Stomach (tissue), 8 donors: ENCODE measurements at regions not wholly inside any gene's neighbourhood (a gene's known extent, or its start where the extent isn't known, plus 50 kb on each side); places are given as distances from the start of the nearest gene placed in this dataset.
"Not testable (repeated sequence)": the region's sequence is repeated elsewhere in the genome, so short reads cannot be mapped to it uniquely, and the experiment has no call there.

Experiments used
- DNase-seq, 2 donors: peaks; one replicate each; pipeline versions ENCODE4 v3.0.0 to v3.0.0-alpha.2; 2013 to 2019
- H3K27ac ChIP-seq, 5 donors: fragments of 200-600 bp in 4 of 5; sonication (generic) in 4 of 5; one replicate each; pipeline ENCODE4 v1.5.1; 2013 to 2019; ENCODE audit warnings: mild to moderate bottlenecking in 1 of 5, moderate library complexity in 1 of 5
- H3K27me3 ChIP-seq, 3 donors: fragments of 200-600 bp; sonication (generic); one replicate each; pipeline ENCODE4 v1.5.1; 2017 to 2019; ENCODE audit warnings: mixed run types in 1 of 3
- H3K36me3 ChIP-seq, 4 donors: fragments of 200-600 bp; sonication (generic); 1 replicate in 3 of 4; 2 replicates in 1 of 4; pipeline ENCODE4 v1.5.1; 2016 to 2019
- H3K4me1 ChIP-seq, 4 donors: fragments of 200-600 bp; sonication (generic); one replicate each; pipeline ENCODE4 v1.5.1; 2016 to 2019
- H3K4me3 ChIP-seq, 4 donors: fragments of 200-600 bp; sonication (generic) in 3 of 4; one replicate each; pipeline ENCODE4 v1.5.1; 2016 to 2019; ENCODE audit warnings: mild to moderate bottlenecking in 1 of 4
- H3K9me3 ChIP-seq, 4 donors: fragments of 200-600 bp; sonication (generic); one replicate each; pipeline ENCODE4 v1.5.1; 2016 to 2019
- EP300 ChIP-seq: sonication (generic); formaldehyde crosslinking; IDR thresholded peaks from one replicate; pipeline ENCODE4 v1.6.1; 2017; ENCODE audit warnings: antibody characterized with exemption
- POLR2A ChIP-seq, 4 donors: fragments of 450-650 bp; IDR thresholded peaks; one replicate each; pipeline ENCODE4 v1.6.1; 2016; ENCODE audit warnings: antibody characterized with exemption in 4 of 4, control low read depth in 2 of 4, mild to moderate bottlenecking in 1 of 4, moderate library complexity in 1 of 4
- POLR2AphosphoS5 ChIP-seq, 3 donors: sonication (generic); formaldehyde crosslinking; IDR thresholded peaks; one replicate each; pipeline ENCODE4 v1.6.1; 2016; ENCODE audit warnings: antibody characterized with exemption in 3 of 3
- WGBS, 5 donors: extraction: QIAGEN DNeasy Blood & Tissue Kit in 3 of 5; methylation state at CpG; one replicate each; pipeline versions ENCODE4 v1.1.5 to v1.1.7; 2013 to 2018; 5-methylcytosine and 5-hydroxymethylcytosine counted together
- intact Hi-C: fragments of 100-400 bp; cut with DNase I; formaldehyde crosslinking; loops from one replicate; pipeline ENCODE4 v1.15.1; 2023; ENCODE audit warnings: low total_unique reads
- TF ChIP-seq, protein P1 (sequence below), 7 experiments: fragments of 450-650 bp in 4 of 7; fragments of 200-600 bp in 3 of 7; sonication (generic) in 3 of 7; IDR thresholded peaks; one replicate each; pipeline ENCODE4 v1.5.1; 2016 to 2019; ENCODE audit warnings: antibody characterized with exemption in 7 of 7, control low read depth in 2 of 7, mild to moderate bottlenecking in 1 of 7
- donor health status: healthy with polysubstance abuse.
- donor health status: Bipolar disorder and iron deficiency.
- donor health status: healthy.

DNA sequence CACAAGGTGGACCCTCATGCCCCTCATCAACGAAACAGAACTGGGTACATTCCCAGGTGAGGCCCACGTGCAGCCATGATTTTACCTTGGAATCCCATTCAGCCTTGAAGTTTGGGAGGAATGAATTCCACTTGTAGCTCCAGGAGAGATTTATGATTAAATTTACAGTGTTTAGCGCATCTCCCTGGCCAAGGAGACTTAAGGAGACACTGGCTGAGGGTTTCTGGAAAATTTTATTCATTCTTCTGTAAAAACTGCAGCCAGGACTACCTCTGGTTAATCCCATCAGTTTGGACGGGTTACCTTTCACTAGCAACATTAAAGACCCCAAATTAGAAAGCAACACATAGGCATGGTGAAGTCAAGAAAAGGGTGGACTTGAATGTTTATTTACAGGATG, 87.2 kb upstream of the SMURF2 start:
- intact Hi-C loops: no loop called here
- no peak overlapping the region for H3K27ac ChIP-seq
- 91 to 97% (median 96%) methylated on average over 4 of the region's 4 CpGs for WGBS, 5 donors
- no peaks in the 10 kb centered on the region for H3K9me3 ChIP-seq
- DNase-seq: no peak
- H3K4me1 ChIP-seq: no peaks in the 10 kb centered on the region
- TF ChIP-seq POLR2A (IDR thresholded peaks at IDR 0.05): no peak
- no peak for TF ChIP-seq EP300
- no peak for TF ChIP-seq POLR2AphosphoS5 (IDR thresholded peaks at IDR 0.05)
- H3K4me3 ChIP-seq: no peak overlapping the region
- peaks cover 18 to 58% (median 55%) of the 10 kb centered on the region in 4 donors for H3K36me3 ChIP-seq
- no peaks in the 10 kb centered on the region for H3K27me3 ChIP-seq

DNA sequence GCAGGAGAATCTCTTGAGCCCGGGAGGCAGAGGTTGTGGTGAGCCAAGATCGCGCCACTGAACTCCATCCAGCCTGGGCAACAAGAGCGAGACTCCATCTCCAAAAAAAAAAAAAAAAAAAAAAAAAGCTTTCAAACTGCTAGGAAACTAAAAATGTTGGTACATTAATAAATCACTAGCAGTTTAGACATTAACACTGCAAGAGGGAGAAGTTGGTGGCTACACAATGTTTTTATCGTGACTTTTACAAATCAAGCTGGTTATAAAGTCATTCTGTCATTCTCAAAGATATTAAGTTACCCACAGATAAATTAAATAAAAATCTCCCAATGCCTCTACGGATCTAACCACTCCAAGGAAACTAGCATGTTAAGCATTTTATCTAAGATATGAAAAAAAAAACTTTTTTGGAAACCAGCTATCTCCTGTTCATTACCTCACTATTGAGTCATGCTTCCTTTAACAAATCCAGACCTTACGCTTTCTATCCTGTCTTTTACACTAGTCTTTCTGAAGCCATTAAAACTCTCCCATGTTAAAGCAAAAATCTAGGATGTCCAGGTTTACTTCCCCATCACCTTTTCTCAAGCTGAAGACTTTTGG, 85.9 kb upstream of the SMURF2 start:
- no peak for DNase-seq
- H3K27ac ChIP-seq: no peak overlapping the region
- H3K9me3 ChIP-seq: no peaks in the 10 kb centered on the region
- TF ChIP-seq EP300 (no peak), POLR2AphosphoS5 (IDR thresholded peaks at IDR 0.05) (no peak), POLR2A (IDR thresholded peaks at IDR 0.05) (no peak)
- TF ChIP-seq, protein P1, sequence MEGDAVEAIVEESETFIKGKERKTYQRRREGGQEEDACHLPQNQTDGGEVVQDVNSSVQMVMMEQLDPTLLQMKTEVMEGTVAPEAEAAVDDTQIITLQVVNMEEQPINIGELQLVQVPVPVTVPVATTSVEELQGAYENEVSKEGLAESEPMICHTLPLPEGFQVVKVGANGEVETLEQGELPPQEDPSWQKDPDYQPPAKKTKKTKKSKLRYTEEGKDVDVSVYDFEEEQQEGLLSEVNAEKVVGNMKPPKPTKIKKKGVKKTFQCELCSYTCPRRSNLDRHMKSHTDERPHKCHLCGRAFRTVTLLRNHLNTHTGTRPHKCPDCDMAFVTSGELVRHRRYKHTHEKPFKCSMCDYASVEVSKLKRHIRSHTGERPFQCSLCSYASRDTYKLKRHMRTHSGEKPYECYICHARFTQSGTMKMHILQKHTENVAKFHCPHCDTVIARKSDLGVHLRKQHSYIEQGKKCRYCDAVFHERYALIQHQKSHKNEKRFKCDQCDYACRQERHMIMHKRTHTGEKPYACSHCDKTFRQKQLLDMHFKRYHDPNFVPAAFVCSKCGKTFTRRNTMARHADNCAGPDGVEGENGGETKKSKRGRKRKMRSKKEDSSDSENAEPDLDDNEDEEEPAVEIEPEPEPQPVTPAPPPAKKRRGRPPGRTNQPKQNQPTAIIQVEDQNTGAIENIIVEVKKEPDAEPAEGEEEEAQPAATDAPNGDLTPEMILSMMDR (IDR thresholded peaks at IDR 0.05): no peak
- no peaks in the 10 kb centered on the region for H3K27me3 ChIP-seq
- peaks cover 12 to 45% (median 43%) of the 10 kb centered on the region in 4 donors for H3K36me3 ChIP-seq
- intact Hi-C loops: no loop called here
- no peaks in the 10 kb centered on the region for H3K4me1 ChIP-seq
- 86 to 93% (median 90%) methylated on average over 7 of the region's 7 CpGs for WGBS, 5 donors
- H3K4me3 ChIP-seq: no peak overlapping the region

DNA sequence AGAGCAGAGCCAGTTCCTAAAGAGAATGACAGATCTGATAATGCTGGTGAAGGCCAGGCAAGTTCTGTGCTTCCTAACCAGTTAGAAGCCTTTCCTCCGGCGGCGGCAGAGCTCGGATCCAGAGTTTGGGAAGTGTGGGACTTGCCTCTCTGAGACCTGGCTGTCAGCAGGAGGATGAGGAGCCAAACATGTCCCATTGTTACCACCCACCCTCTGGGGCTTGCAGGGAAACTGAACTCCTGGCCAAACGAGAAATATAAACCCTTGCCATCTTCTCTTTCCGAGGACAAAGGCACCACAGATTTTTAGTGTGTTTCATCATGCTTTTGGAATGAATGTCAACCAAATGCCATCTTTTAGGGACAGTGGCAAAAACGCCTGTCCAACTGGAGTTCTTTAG, 80.2 kb upstream of the SMURF2 start:
- no peaks in the 10 kb centered on the region for H3K36me3 ChIP-seq

DNA sequence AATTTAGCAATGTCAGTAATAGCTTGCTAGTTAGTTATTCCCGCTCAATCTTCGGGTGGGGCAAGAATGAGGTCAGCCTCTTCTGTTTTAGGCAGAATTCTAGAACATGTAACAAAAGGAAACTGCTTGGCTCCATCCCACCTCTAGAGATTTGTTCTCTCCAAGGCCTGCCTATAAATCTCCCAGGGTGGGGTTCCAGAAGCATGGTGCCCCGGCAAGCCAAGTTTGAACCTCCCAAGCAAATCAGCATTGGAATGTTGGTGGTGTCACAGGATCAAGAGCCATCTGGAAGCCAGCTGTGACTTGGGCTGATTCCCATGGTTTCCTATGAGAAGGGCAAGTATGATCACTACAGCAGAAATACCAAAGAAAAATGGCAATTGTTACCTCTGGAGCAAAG, 79.8 kb upstream of the SMURF2 start:
- H3K36me3 ChIP-seq, intact Hi-C loops, H3K27me3 ChIP-seq, H3K4me3 ChIP-seq, H3K9me3 ChIP-seq: not testable (repeated sequence)
- 66 to 82% (median 71%) methylated on average over 3 of the region's 3 CpGs for WGBS, 5 donors
- Histone ChIP-seq H3K4me1 (peaks cover 0 to 24% (median 12%) of the 10 kb centered on the region in 4 donors), H3K27ac (peak overlapping the region in 4 of 5 donors; percentile 13 to 68 (median 40))
- DNase-seq: peak in 1 of 2 donors; percentile 62

More for the DNA sequence above, 80.2 kb upstream of the SMURF2 start:
- intact Hi-C loops: no loop called here
- 79 to 88% (median 84%) methylated on average over 7 of the region's 7 CpGs for WGBS, 5 donors
- Histone ChIP-seq H3K4me1 (peaks cover 0 to 24% (median 12%) of the 10 kb centered on the region in 4 donors), H3K27me3 (no peaks in the 10 kb centered on the region), H3K9me3 (no peaks in the 10 kb centered on the region), H3K4me3 (no peak overlapping the region), H3K27ac (peak overlapping the region in 4 of 5 donors; percentile 13 to 68 (median 40))
- TF ChIP-seq POLR2A (IDR thresholded peaks at IDR 0.05): no peak
- TF ChIP-seq, protein P1 (IDR thresholded peaks at IDR 0.05): no peak
- no peak for TF ChIP-seq POLR2AphosphoS5 (IDR thresholded peaks at IDR 0.05)
- no peak for TF ChIP-seq EP300
- no peak for DNase-seq

DNA sequence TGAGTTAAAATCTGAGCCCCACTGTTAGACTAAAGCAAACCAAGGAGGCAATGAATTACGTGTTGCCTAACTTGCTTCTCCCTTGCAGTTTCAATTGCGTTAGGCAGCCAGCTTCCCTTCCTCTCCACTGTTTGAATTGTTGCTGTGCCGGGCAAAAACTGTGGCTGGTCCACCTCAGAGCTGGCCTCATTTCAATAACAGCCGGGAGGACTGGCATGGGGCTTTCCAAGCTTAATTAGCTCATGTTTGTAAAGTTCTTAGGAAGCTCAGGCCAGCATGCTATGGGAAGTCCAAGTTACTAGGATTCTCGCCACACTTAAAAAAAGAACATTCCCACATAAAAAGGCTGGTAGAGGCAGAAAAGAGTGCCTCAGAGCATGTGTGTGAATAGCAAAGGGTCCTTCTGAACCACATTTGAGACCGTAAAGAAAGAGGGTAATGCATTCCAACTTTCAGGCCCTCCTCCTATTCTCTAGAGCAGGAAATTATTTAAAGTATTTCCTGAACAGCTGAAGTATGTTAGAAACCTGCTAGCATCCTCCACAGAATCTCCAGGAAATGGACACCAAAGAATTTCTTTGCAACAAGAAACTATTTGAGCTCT, 79.0 kb upstream of the SMURF2 start:
- 11 to 31% (median 16%) methylated on average over 6 of the region's 6 CpGs for WGBS, 5 donors
- no peaks in the 10 kb centered on the region for H3K27me3 ChIP-seq

More for the DNA sequence above, 79.0 kb upstream of the SMURF2 start:
- Histone ChIP-seq H3K36me3 (no peaks in the 10 kb centered on the region), H3K27ac (peak overlapping the region in 4 of 5 donors; percentile 13 to 68 (median 55)), H3K4me1 (peaks cover 0 to 24% (median 12%) of the 10 kb centered on the region in 4 donors), H3K9me3 (no peaks in the 10 kb centered on the region), H3K4me3 (no peak overlapping the region)
- TF ChIP-seq, protein P1 (IDR thresholded peaks at IDR 0.05): no peak
- TF ChIP-seq EP300: no peak
- DNase-seq: peak; percentile 50 to 51
- intact Hi-C loops: no loop called here
